GM23338 (cell line): ENCODE measurements at regions not wholly inside any gene's neighbourhood (a gene's known extent, or its start where the extent isn't known, plus 50 kb on each side); places are given as distances from the start of the nearest gene placed in this dataset.

Source experiments
- ATAC-seq: fragments of 200-7000 bp; cut with Tn5 transposase; 3 replicates; pipeline ENCODE4 v1.9.1; 2020
- DNase-seq: peaks from one replicate; pipeline ENCODE4 v3.0.0-alpha.2; 2015; ENCODE audit warnings: low spot score
- H2AFZ ChIP-seq: fragments of 200-600 bp; sonication (generic); 2 replicates; pipeline ENCODE4 v1.8.0; 2016; ENCODE audit warnings: antibody characterized with exemption, mild to moderate bottlenecking, moderate library complexity
- H3F3A ChIP-seq: fragments of 200-600 bp; sonication (generic); replicated peaks from 2 replicates; pipeline ENCODE4 v1.8.0; 2017; ENCODE audit warnings: antibody characterized with exemption, mixed run types, low read depth
- H3K27ac ChIP-seq: fragments of 200-600 bp; sonication (generic); 2 replicates; pipeline ENCODE4 v1.6.1; 2016; ENCODE audit warnings: low read depth
- H3K27me3 ChIP-seq: fragments of 200-600 bp; sonication (generic); 2 replicates; pipeline ENCODE4 v1.8.0; 2016; ENCODE audit warnings: mild to moderate bottlenecking, mixed run types, moderate library complexity; ENCODE audit not compliant: insufficient read depth
- H3K36me3 ChIP-seq: fragments of 200-600 bp; sonication (generic); 2 replicates; pipeline ENCODE4 v1.8.0; 2016; ENCODE audit warnings: mild to moderate bottlenecking; ENCODE audit not compliant: insufficient read depth
- H3K4me1 ChIP-seq: fragments of 200-600 bp; sonication (generic); 2 replicates; pipeline ENCODE4 v1.8.0; 2016; ENCODE audit warnings: mild to moderate bottlenecking, moderate library complexity; ENCODE audit not compliant: insufficient read depth
- H3K4me2 ChIP-seq: fragments of 200-600 bp; sonication (generic); 2 replicates; pipeline ENCODE4 v1.7.1; 2017; ENCODE audit warnings: mixed run types
- H3K4me3 ChIP-seq: fragments of 200-600 bp; sonication (generic); 2 replicates; pipeline ENCODE4 v1.6.1; 2016; ENCODE audit warnings: mixed run types
- H3K79me2 ChIP-seq: fragments of 200-600 bp; sonication (generic); replicated peaks from 2 replicates; pipeline ENCODE4 v1.8.0; 2017; ENCODE audit warnings: mild to moderate bottlenecking; ENCODE audit not compliant: insufficient read depth
- H3K9me2 ChIP-seq: fragments of 200-600 bp; sonication (generic); 2 replicates; pipeline ENCODE4 v1.8.0; 2017; ENCODE audit not compliant: insufficient read depth
- H4K20me1 ChIP-seq: fragments of 200-600 bp; sonication (generic); replicated peaks from 2 replicates; pipeline ENCODE4 v1.8.0; 2017; ENCODE audit warnings: mild to moderate bottlenecking; ENCODE audit not compliant: insufficient read depth
- H3K27ac Mint-ChIP-seq: 2 replicates; pipeline ENCODE4 v1.8.0; 2020; ENCODE audit warnings: inconsistent platforms, mild to moderate bottlenecking, moderate library complexity, mixed read lengths
- H3K27me3 Mint-ChIP-seq: 3 replicates; pipeline ENCODE4 v1.8.0; 2022; ENCODE audit warnings: low read depth, mild to moderate bottlenecking, moderate library complexity, mixed read lengths, inconsistent platforms; ENCODE audit not compliant: insufficient read depth, poor library complexity
- H3K36me3 Mint-ChIP-seq: 3 replicates; pipeline ENCODE4 v1.8.0; 2021; ENCODE audit warnings: low read depth, mild to moderate bottlenecking, inconsistent platforms, moderate library complexity, mixed read lengths
- H3K4me1 Mint-ChIP-seq: 3 replicates; pipeline ENCODE4 v1.8.0; 2020; ENCODE audit warnings: mild to moderate bottlenecking, inconsistent platforms, mixed read lengths
- H3K4me3 Mint-ChIP-seq: 3 replicates; pipeline ENCODE4 v1.8.0; 2021; ENCODE audit warnings: moderate library complexity, mild to moderate bottlenecking, inconsistent platforms, mixed read lengths
- H3K9me3 Mint-ChIP-seq: 3 replicates; pipeline ENCODE4 v1.8.0; 2020; ENCODE audit warnings: moderate library complexity, mild to moderate bottlenecking, inconsistent platforms, mixed read lengths
- EZH2phosphoT487 ChIP-seq: fragments of 200-600 bp; sonication (generic); IDR thresholded peaks from one replicate; pipeline ENCODE4 v1.8.1; 2018; ENCODE audit warnings: antibody characterized with exemption; ENCODE audit not compliant: unreplicated experiment
- STAT1 ChIP-seq: IDR thresholded peaks from one replicate; pipeline ENCODE4 v1.6.1; 2016; ENCODE audit warnings: antibody characterized with exemption; ENCODE audit not compliant: unreplicated experiment
- ZNF114 ChIP-seq: fragments of 250-450 bp; sonication (Bioruptor Pico); IDR thresholded peaks from 2 replicates; pipeline ENCODE4 v1.5.0; 2020; ENCODE audit warnings: mild to moderate bottlenecking, moderate library complexity
- ZNF331 ChIP-seq: fragments of 250-450 bp; sonication (Bioruptor Pico); IDR thresholded peaks from 2 replicates; pipeline ENCODE4 v1.5.0; 2020; ENCODE audit warnings: low read depth, mild to moderate bottlenecking, moderate library complexity
- ZNF462 ChIP-seq: fragments of 250-450 bp; sonication (Bioruptor Pico); IDR thresholded peaks from 2 replicates; pipeline ENCODE4 v1.5.0; 2020; ENCODE audit warnings: mild to moderate bottlenecking, moderate library complexity

GRCh38 chr10:131749767-131750142, 151.1 kb upstream of the PPP2R2D start (continued):
- no peak for TF ChIP-seq ZNF462 (CRISPR knock-in tag)
- no peak for TF ChIP-seq STAT1
- TF ChIP-seq EZH2phosphoT487 = no peak
- TF ChIP-seq ZNF114 (CRISPR knock-in tag) = no peak
- TF ChIP-seq ZNF331 (CRISPR knock-in tag) = no peak

GRCh38 chr10:131750171-131750895, 150.5 kb upstream of the PPP2R2D start:
- Mint-ChIP-seq H3K4me3 (no peak overlapping the region), H3K9me3 (no peaks in the 10 kb centered on the region), H3K27ac (no peak overlapping the region), H3K27me3 (peaks cover 9% of the 10 kb centered on the region), H3K36me3 (no peaks in the 10 kb centered on the region; the same call in 2 of the 3 replicates), H3K4me1 (peaks cover 28% of the 10 kb centered on the region)
- Histone ChIP-seq H4K20me1 (no peaks in the 10 kb centered on the region), H3K27me3 (no peaks in the 10 kb centered on the region), H3K36me3 (no peaks in the 10 kb centered on the region), H3K9me2 (no peaks in the 10 kb centered on the region), H3K4me1 (no peaks in the 10 kb centered on the region), H3K27ac (no peak overlapping the region), H2AFZ (no peak overlapping the region), H3K4me3 (no peak overlapping the region), H3F3A (no peaks in the 10 kb centered on the region), H3K79me2 (no peaks in the 10 kb centered on the region), H3K4me2 (no peak overlapping the region)
- TF ChIP-seq EZH2phosphoT487 = no peak
- no peak for ATAC-seq
- DNase-seq = no peak
